ENCODE measurements at regions not wholly inside any gene's neighbourhood (a gene's known extent, or its start where the extent isn't known, plus 50 kb on each side); places are given as distances from the start of the nearest gene placed in this dataset.

- no peak for TF ChIP-seq POLR2A (IDR thresholded peaks at IDR 0.05)
- TF ChIP-seq, protein P1, sequence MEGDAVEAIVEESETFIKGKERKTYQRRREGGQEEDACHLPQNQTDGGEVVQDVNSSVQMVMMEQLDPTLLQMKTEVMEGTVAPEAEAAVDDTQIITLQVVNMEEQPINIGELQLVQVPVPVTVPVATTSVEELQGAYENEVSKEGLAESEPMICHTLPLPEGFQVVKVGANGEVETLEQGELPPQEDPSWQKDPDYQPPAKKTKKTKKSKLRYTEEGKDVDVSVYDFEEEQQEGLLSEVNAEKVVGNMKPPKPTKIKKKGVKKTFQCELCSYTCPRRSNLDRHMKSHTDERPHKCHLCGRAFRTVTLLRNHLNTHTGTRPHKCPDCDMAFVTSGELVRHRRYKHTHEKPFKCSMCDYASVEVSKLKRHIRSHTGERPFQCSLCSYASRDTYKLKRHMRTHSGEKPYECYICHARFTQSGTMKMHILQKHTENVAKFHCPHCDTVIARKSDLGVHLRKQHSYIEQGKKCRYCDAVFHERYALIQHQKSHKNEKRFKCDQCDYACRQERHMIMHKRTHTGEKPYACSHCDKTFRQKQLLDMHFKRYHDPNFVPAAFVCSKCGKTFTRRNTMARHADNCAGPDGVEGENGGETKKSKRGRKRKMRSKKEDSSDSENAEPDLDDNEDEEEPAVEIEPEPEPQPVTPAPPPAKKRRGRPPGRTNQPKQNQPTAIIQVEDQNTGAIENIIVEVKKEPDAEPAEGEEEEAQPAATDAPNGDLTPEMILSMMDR (IDR thresholded peaks at IDR 0.05), result no peak
These were observed 296.9 kb upstream of the GADL1 start for GRCh38 chr3:31191354-31191753.
